ENCODE measurements at regions not wholly inside any gene's neighbourhood (a gene's known extent, or its start where the extent isn't known, plus 50 kb on each side); places are given as distances from the start of the nearest gene placed in this dataset.

DNA sequence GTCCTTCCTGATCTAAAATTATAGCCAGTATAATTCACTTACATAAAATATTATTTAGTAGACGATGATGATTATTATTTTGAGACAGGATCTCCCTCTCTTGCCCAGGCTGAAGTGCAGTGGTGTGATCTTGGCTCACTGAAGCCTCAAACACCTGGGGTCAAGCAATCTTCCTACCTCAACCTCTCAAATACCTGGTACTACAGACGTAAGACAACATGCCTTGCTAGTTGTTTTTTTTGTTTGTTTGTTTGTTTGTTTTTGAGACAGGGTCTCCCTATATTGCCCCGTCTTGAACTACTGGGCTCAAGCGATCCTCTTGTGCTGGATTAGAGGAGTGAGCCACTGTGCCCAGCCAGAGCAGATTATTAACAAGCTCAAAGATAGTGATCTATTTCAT, 399.1 kb upstream of the ZNF804A start:
- TF ChIP-seq, protein P1, sequence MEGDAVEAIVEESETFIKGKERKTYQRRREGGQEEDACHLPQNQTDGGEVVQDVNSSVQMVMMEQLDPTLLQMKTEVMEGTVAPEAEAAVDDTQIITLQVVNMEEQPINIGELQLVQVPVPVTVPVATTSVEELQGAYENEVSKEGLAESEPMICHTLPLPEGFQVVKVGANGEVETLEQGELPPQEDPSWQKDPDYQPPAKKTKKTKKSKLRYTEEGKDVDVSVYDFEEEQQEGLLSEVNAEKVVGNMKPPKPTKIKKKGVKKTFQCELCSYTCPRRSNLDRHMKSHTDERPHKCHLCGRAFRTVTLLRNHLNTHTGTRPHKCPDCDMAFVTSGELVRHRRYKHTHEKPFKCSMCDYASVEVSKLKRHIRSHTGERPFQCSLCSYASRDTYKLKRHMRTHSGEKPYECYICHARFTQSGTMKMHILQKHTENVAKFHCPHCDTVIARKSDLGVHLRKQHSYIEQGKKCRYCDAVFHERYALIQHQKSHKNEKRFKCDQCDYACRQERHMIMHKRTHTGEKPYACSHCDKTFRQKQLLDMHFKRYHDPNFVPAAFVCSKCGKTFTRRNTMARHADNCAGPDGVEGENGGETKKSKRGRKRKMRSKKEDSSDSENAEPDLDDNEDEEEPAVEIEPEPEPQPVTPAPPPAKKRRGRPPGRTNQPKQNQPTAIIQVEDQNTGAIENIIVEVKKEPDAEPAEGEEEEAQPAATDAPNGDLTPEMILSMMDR (IDR thresholded peaks at IDR 0.05), result no peak
- no peak for TF ChIP-seq FOXJ3 (CRISPR knock-in tag; IDR thresholded peaks at IDR 0.05)
- TF ChIP-seq JUND (IDR thresholded peaks at IDR 0.05), result no peak
- TF ChIP-seq SIN3A (IDR thresholded peaks at IDR 0.05; ENCODE audit: borderline replicate concordance, low read depth, low read length), result no peak
- TF ChIP-seq SMC3 (IDR thresholded peaks at IDR 0.05; ENCODE audit: low read depth, low read length), result no peak
- TF ChIP-seq RFX5 (IDR thresholded peaks at IDR 0.05; ENCODE audit: low read length), result no peak
- TF ChIP-seq FOXM1 (IDR thresholded peaks at IDR 0.05; ENCODE audit: low read depth), result no peak
- TF ChIP-seq, protein P2, sequence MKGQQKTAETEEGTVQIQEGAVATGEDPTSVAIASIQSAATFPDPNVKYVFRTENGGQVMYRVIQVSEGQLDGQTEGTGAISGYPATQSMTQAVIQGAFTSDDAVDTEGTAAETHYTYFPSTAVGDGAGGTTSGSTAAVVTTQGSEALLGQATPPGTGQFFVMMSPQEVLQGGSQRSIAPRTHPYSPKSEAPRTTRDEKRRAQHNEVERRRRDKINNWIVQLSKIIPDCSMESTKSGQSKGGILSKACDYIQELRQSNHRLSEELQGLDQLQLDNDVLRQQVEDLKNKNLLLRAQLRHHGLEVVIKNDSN (IDR thresholded peaks at IDR 0.05; ENCODE audit: borderline replicate concordance, low read depth), result no peak
- TF ChIP-seq MXI1 (IDR thresholded peaks at IDR 0.05; ENCODE audit: low read depth, low read length), result no peak
- TF ChIP-seq EZH2phosphoT487 (IDR thresholded peaks at IDR 0.05; ENCODE audit: borderline replicate concordance, low read depth), result no peak
- no peak for TF ChIP-seq RCOR1 (IDR thresholded peaks at IDR 0.05; ENCODE audit: low read length)
- no peak for TF ChIP-seq EP300 (IDR thresholded peaks at IDR 0.05; ENCODE audit: borderline replicate concordance in 1 of 2, low read depth in 1 of 2, low read length in 1 of 2)
- no peak for TF ChIP-seq POLR2AphosphoS5 (IDR thresholded peaks at IDR 0.05; ENCODE audit: low read depth, low read length)

All from SK-N-SH (cell line).